ENCODE measurements at regions not wholly inside any gene's neighbourhood (a gene's known extent, or its start where the extent isn't known, plus 50 kb on each side); places are given as distances from the start of the nearest gene placed in this dataset.
"Not testable (repeated sequence)": the region's sequence is repeated elsewhere in the genome, so short reads cannot be mapped to it uniquely, and the experiment has no call there.

- H3K4me1 ChIP-seq (ENCODE audit: control insufficient read depth, insufficient read depth, low read length); H3K36me3 ChIP-seq (ENCODE audit: control insufficient read depth, insufficient read depth, low read length); H3K9me3 ChIP-seq (ENCODE audit: control insufficient read depth, insufficient read depth, low read depth, low read length); H3K27me3 ChIP-seq (ENCODE audit: control insufficient read depth, insufficient read depth, low read length); in situ Hi-C loops (cut with HindIII; ENCODE audit: low pct_unique_long_range_greater_than_20kb, low sequenced_read_pairs); CTCF ChIA-PET; H3K27ac ChIP-seq (ENCODE audit: low read length); H3K4me3 ChIP-seq (ENCODE audit: low read depth in 2 of 2, low read length in 2 of 2); ATAC-seq; DNase-seq (ENCODE audit: low read depth, low spot score); POLR2A ChIA-PET; BruUV-seq (replicated peaks); intact Hi-C loops (cut with micrococcal nuclease; ENCODE audit: unreplicated experiment): not testable (repeated sequence)
Observed at GRCh38 chr2:91844451-91844825, 3026.8 kb upstream of the TEKT4 start.

- POLR2A ChIA-PET; CTCF ChIA-PET; intact Hi-C loops (cut with micrococcal nuclease; ENCODE audit: unreplicated experiment); BruUV-seq (replicated peaks); H3K4me1 ChIP-seq (ENCODE audit: control insufficient read depth, insufficient read depth, low read length); H3K27me3 ChIP-seq (ENCODE audit: control insufficient read depth, insufficient read depth, low read length); in situ Hi-C loops (cut with HindIII; ENCODE audit: low pct_unique_long_range_greater_than_20kb, low sequenced_read_pairs); H3K36me3 ChIP-seq (ENCODE audit: control insufficient read depth, insufficient read depth, low read length); DNase-seq (ENCODE audit: low read depth, low spot score); ATAC-seq; H3K27ac ChIP-seq (ENCODE audit: low read length); H3K4me3 ChIP-seq (ENCODE audit: low read depth in 2 of 2, low read length in 2 of 2); H3K9me3 ChIP-seq (ENCODE audit: control insufficient read depth, insufficient read depth, low read depth, low read length): not testable (repeated sequence)
Observed at GRCh38 chr2:91846388-91846787, 3024.8 kb upstream of the TEKT4 start.

DNA sequence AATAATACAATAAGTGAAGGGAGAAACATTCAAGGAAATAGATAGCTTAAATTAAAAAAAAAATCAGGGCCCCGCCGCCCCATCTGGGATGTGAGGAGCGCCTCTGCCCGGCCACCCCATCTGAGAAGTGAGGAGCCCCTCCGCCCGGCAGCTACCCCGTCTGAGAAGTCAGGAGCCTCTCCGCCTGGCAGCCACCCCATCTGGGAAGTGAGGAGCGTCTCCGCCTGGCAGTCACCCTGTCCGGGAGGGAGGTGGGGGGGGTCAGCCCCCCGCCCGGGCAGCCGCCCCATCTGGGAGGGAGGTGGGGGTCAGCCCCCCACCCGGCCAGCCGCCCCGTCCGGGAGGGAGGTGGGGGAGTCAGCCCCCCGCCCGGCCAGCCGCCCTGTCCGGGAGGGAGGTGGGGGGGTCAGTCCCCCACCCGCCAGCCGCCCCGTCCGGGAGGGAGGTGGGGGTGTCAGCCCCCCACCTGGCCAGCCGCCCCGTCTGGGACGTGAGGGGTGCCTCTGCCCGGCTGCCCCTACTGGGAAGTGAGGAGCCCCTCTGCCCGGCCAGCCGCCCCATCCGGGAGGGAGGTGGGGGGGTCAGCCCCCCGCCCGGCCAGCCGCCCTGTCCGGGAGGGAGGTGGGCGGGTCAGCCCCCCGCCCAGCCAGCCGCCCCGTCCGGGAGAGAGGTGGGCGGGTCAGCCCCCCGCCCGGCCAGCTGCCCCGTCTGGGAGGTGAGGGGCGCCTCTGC, 3019.4 kb upstream of the TEKT4 start:
- H3K27ac ChIP-seq (ENCODE audit: low read length); intact Hi-C loops (cut with micrococcal nuclease; ENCODE audit: unreplicated experiment); in situ Hi-C loops (cut with HindIII; ENCODE audit: low pct_unique_long_range_greater_than_20kb, low sequenced_read_pairs); H3K9me3 ChIP-seq (ENCODE audit: control insufficient read depth, insufficient read depth, low read depth, low read length); H3K36me3 ChIP-seq (ENCODE audit: control insufficient read depth, insufficient read depth, low read length); DNase-seq (ENCODE audit: low read depth, low spot score); H3K27me3 ChIP-seq (ENCODE audit: control insufficient read depth, insufficient read depth, low read length); POLR2A ChIA-PET; CTCF ChIA-PET; H3K4me1 ChIP-seq (ENCODE audit: control insufficient read depth, insufficient read depth, low read length); BruUV-seq (replicated peaks); H3K4me3 ChIP-seq (ENCODE audit: low read depth in 2 of 2, low read length in 2 of 2); ATAC-seq: not testable (repeated sequence)

- CTCF ChIA-PET; H3K9me3 ChIP-seq (ENCODE audit: control insufficient read depth, insufficient read depth, low read depth, low read length); H3K36me3 ChIP-seq (ENCODE audit: control insufficient read depth, insufficient read depth, low read length); in situ Hi-C loops (cut with HindIII; ENCODE audit: low pct_unique_long_range_greater_than_20kb, low sequenced_read_pairs); intact Hi-C loops (cut with micrococcal nuclease; ENCODE audit: unreplicated experiment); POLR2A ChIA-PET; ATAC-seq; H3K4me1 ChIP-seq (ENCODE audit: control insufficient read depth, insufficient read depth, low read length); H3K27me3 ChIP-seq (ENCODE audit: control insufficient read depth, insufficient read depth, low read length); DNase-seq (ENCODE audit: low read depth, low spot score); H3K27ac ChIP-seq (ENCODE audit: low read length); BruUV-seq (replicated peaks); H3K4me3 ChIP-seq (ENCODE audit: low read depth in 2 of 2, low read length in 2 of 2): not testable (repeated sequence)
Observed at GRCh38 chr2:91856971-91857370, 3014.3 kb upstream of the TEKT4 start.

GRCh38 chr2:91857711-91858110, 3013.5 kb upstream of the TEKT4 start:
- not testable (repeated sequence) for ATAC-seq

DNA sequence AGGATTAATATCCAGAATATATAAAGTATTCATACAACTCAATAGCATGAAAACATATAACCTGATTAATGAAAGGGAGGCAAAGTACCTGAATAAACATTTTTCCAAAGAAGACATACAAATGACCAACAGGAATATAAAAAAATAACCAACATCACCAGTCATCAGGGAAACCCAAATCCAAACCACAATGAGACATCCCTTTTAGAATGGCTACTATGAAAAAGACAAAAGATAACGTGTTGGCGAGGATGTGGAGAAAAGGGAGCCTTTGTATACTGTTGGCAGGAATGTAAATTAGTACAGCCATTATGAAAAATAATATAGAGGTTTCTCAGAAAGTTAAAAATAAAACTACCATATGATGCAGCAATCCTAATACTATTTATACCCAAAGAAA, 2999.5 kb upstream of the TEKT4 start:
- H3K36me3 ChIP-seq (ENCODE audit: control insufficient read depth, insufficient read depth, low read length); ATAC-seq: not testable (repeated sequence)

More at GRCh38 chr2:91857711-91858110, 3013.5 kb upstream of the TEKT4 start:
- DNase-seq (ENCODE audit: low read depth, low spot score); POLR2A ChIA-PET; H3K4me1 ChIP-seq (ENCODE audit: control insufficient read depth, insufficient read depth, low read length); in situ Hi-C loops (cut with HindIII; ENCODE audit: low pct_unique_long_range_greater_than_20kb, low sequenced_read_pairs); H3K27me3 ChIP-seq (ENCODE audit: control insufficient read depth, insufficient read depth, low read length); BruUV-seq (replicated peaks); H3K9me3 ChIP-seq (ENCODE audit: control insufficient read depth, insufficient read depth, low read depth, low read length); intact Hi-C loops (cut with micrococcal nuclease; ENCODE audit: unreplicated experiment); CTCF ChIA-PET; H3K4me3 ChIP-seq (ENCODE audit: low read depth in 2 of 2, low read length in 2 of 2); H3K36me3 ChIP-seq (ENCODE audit: control insufficient read depth, insufficient read depth, low read length); H3K27ac ChIP-seq (ENCODE audit: low read length): not testable (repeated sequence)

DNA sequence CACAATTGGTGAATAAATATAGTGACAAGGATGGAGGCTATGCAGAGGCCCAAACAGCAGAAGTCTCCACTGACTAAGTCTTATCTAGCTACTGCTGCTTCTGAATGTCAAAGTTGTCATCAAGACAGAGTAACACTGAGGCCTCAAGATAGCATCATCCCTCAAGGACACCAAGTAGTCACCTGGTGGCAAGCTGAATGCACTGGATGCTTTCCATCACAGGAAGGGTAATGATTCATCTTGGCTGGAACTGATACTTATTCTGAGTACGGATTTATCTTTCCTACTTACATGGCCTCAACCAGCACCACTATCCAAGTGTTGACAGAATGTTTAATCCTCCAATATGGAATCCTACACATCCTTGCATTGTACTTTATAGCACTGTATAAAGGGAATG, 2997.8 kb upstream of the TEKT4 start:
- H3K4me1 ChIP-seq (ENCODE audit: control insufficient read depth, insufficient read depth, low read length); H3K27me3 ChIP-seq (ENCODE audit: control insufficient read depth, insufficient read depth, low read length); H3K27ac ChIP-seq (ENCODE audit: low read length); in situ Hi-C loops (cut with HindIII; ENCODE audit: low pct_unique_long_range_greater_than_20kb, low sequenced_read_pairs); DNase-seq (ENCODE audit: low read depth, low spot score); BruUV-seq (replicated peaks); H3K9me3 ChIP-seq (ENCODE audit: control insufficient read depth, insufficient read depth, low read depth, low read length); POLR2A ChIA-PET; H3K36me3 ChIP-seq (ENCODE audit: control insufficient read depth, insufficient read depth, low read length); ATAC-seq; intact Hi-C loops (cut with micrococcal nuclease; ENCODE audit: unreplicated experiment); CTCF ChIA-PET; H3K4me3 ChIP-seq (ENCODE audit: low read depth in 2 of 2, low read length in 2 of 2): not testable (repeated sequence)

More for the DNA sequence above, 2999.5 kb upstream of the TEKT4 start:
- BruUV-seq (replicated peaks); DNase-seq (ENCODE audit: low read depth, low spot score); H3K27ac ChIP-seq (ENCODE audit: low read length); in situ Hi-C loops (cut with HindIII; ENCODE audit: low pct_unique_long_range_greater_than_20kb, low sequenced_read_pairs); H3K4me3 ChIP-seq (ENCODE audit: low read depth in 2 of 2, low read length in 2 of 2); H3K27me3 ChIP-seq (ENCODE audit: control insufficient read depth, insufficient read depth, low read length); POLR2A ChIA-PET; CTCF ChIA-PET; intact Hi-C loops (cut with micrococcal nuclease; ENCODE audit: unreplicated experiment); H3K9me3 ChIP-seq (ENCODE audit: control insufficient read depth, insufficient read depth, low read depth, low read length); H3K4me1 ChIP-seq (ENCODE audit: control insufficient read depth, insufficient read depth, low read length): not testable (repeated sequence)
